Suprapubic skin (tissue), 4 donors: ENCODE measurements at regions not wholly inside any gene's neighbourhood (a gene's known extent, or its start where the extent isn't known, plus 50 kb on each side); places are given as distances from the start of the nearest gene placed in this dataset.
"Not testable (repeated sequence)": the region's sequence is repeated elsewhere in the genome, so short reads cannot be mapped to it uniquely, and the experiment has no call there.

Experiments used
- POLR2A ChIP-seq, 2 donors: fragments of 450-650 bp; IDR thresholded peaks; one replicate each; pipeline ENCODE4 v1.6.1; 2017; ENCODE audit warnings: antibody characterized with exemption in 2 of 2, mild to moderate bottlenecking in 2 of 2, moderate library complexity in 2 of 2
- POLR2AphosphoS5 ChIP-seq, 3 donors: sonication (generic); formaldehyde crosslinking; IDR thresholded peaks; one replicate each; pipeline ENCODE4 v1.6.1; 2017; ENCODE audit warnings: antibody characterized with exemption in 3 of 3
- TF ChIP-seq, protein P1 (sequence below), 2 donors: fragments of 200-600 bp in 1 of 2; fragments of 450-650 bp in 1 of 2; sonication (generic) in 1 of 2; IDR thresholded peaks; one replicate each; pipeline ENCODE4 v1.5.1; 2016 to 2019; ENCODE audit warnings: antibody characterized with exemption in 2 of 2, mild to moderate bottlenecking in 1 of 2, moderate library complexity in 1 of 2

DNA sequence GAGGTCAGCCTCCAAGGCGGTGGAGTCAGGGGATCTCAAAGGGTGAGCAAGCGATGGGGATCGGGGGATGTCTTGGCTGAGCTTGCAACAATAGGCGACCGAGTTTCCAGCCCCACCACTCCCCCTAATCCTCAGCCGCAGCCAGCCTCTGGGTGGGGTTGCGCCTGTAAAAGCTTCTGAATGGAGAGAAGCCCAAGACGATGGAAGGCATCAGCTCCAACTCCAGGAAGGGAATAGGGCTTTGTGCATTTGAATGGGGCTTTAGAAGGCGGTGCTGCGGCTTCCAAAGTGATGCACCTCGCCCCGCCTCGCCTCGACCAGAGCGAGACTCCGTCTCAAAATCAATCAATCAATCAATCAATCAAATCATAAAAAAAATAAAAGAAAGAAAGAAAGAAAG, 1946.4 kb upstream of the DEFB115 start:
- TF ChIP-seq, protein P1, sequence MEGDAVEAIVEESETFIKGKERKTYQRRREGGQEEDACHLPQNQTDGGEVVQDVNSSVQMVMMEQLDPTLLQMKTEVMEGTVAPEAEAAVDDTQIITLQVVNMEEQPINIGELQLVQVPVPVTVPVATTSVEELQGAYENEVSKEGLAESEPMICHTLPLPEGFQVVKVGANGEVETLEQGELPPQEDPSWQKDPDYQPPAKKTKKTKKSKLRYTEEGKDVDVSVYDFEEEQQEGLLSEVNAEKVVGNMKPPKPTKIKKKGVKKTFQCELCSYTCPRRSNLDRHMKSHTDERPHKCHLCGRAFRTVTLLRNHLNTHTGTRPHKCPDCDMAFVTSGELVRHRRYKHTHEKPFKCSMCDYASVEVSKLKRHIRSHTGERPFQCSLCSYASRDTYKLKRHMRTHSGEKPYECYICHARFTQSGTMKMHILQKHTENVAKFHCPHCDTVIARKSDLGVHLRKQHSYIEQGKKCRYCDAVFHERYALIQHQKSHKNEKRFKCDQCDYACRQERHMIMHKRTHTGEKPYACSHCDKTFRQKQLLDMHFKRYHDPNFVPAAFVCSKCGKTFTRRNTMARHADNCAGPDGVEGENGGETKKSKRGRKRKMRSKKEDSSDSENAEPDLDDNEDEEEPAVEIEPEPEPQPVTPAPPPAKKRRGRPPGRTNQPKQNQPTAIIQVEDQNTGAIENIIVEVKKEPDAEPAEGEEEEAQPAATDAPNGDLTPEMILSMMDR (IDR thresholded peaks at IDR 0.05) = not testable (repeated sequence)
- not testable (repeated sequence) for TF ChIP-seq POLR2A, POLR2AphosphoS5 (IDR thresholded peaks at IDR 0.05)
